ENCODE measurements at regions not wholly inside any gene's neighbourhood (a gene's known extent, or its start where the extent isn't known, plus 50 kb on each side); places are given as distances from the start of the nearest gene placed in this dataset.

- TF ChIP-seq REST (IDR thresholded peaks at IDR 0.05; ENCODE audit: insufficient read depth in 1 of 2, low read depth in 2 of 2, low read length in 1 of 2) = no peak
- no peak for TF ChIP-seq CTCF (IDR thresholded peaks at IDR 0.05)
These were observed 225.8 kb upstream of the CIBAR2 start for GRCh38 chr16:85337910-85338637.
